ENCODE measurements at regions not wholly inside any gene's neighbourhood (a gene's known extent, or its start where the extent isn't known, plus 50 kb on each side); places are given as distances from the start of the nearest gene placed in this dataset.

DNA sequence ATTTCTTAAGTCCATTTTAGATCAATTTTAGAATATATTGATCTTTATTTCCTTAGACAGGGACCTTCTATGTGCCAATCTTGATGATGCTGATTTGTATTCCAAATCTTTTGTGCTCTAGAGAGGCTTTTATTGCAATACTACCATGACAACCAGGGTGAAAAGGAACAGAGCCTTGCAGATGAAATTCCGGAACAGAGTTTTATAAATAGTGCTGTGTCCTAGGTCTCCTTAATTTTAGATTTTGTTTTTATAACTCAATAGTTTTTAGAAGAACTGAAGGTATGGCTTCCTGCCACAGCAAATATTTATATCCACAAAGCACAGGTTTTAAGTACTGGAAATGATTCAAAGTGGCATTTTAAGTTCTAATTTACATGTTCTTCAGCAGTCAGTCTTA is 160.2 kb downstream of the PMAIP1 start:
- no peak for TF ChIP-seq POLR2AphosphoS5 (IDR thresholded peaks at IDR 0.05)
- TF ChIP-seq, protein P1, sequence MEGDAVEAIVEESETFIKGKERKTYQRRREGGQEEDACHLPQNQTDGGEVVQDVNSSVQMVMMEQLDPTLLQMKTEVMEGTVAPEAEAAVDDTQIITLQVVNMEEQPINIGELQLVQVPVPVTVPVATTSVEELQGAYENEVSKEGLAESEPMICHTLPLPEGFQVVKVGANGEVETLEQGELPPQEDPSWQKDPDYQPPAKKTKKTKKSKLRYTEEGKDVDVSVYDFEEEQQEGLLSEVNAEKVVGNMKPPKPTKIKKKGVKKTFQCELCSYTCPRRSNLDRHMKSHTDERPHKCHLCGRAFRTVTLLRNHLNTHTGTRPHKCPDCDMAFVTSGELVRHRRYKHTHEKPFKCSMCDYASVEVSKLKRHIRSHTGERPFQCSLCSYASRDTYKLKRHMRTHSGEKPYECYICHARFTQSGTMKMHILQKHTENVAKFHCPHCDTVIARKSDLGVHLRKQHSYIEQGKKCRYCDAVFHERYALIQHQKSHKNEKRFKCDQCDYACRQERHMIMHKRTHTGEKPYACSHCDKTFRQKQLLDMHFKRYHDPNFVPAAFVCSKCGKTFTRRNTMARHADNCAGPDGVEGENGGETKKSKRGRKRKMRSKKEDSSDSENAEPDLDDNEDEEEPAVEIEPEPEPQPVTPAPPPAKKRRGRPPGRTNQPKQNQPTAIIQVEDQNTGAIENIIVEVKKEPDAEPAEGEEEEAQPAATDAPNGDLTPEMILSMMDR (IDR thresholded peaks at IDR 0.05), result no peak
- no peak for TF ChIP-seq POLR2A (IDR thresholded peaks at IDR 0.05)

Measured in breast epithelium (tissue), 3 donors.